HUES48 (cell line): ENCODE measurements at regions not wholly inside any gene's neighbourhood (a gene's known extent, or its start where the extent isn't known, plus 50 kb on each side); places are given as distances from the start of the nearest gene placed in this dataset.
"Not testable (repeated sequence)": the region's sequence is repeated elsewhere in the genome, so short reads cannot be mapped to it uniquely, and the experiment has no call there.

Experiments used
- H3K27ac ChIP-seq: one replicate; pipeline ENCODE4 v1.7.0; 2013; ENCODE audit warnings: low read depth, low read length, inconsistent platforms
- H3K27me3 ChIP-seq: 2 replicates; pipeline ENCODE4 v1.6.1; 2013; ENCODE audit warnings: mild to moderate bottlenecking, low read length; ENCODE audit not compliant: control insufficient read depth, insufficient read depth
- H3K36me3 ChIP-seq: 2 replicates; pipeline ENCODE4 v1.6.1; 2013; ENCODE audit warnings: low read length; ENCODE audit not compliant: control insufficient read depth, insufficient read depth
- H3K4me1 ChIP-seq: 2 replicates; pipeline ENCODE4 v1.6.1; 2013; ENCODE audit warnings: mild to moderate bottlenecking, low read length; ENCODE audit not compliant: control insufficient read depth, insufficient read depth
- H3K4me3 ChIP-seq: 2 replicates; pipeline ENCODE4 v1.5.1; 2013; ENCODE audit warnings: mild to moderate bottlenecking, low read depth, low read length
- H3K9ac ChIP-seq: 2 replicates; pipeline ENCODE4 v1.6.1; 2013; ENCODE audit warnings: mild to moderate bottlenecking, low read depth, low read length, moderate library complexity
- H3K9me3 ChIP-seq: 2 replicates; pipeline ENCODE4 v1.6.1; 2013; ENCODE audit warnings: low read length; ENCODE audit not compliant: control insufficient read depth, insufficient read depth

DNA sequence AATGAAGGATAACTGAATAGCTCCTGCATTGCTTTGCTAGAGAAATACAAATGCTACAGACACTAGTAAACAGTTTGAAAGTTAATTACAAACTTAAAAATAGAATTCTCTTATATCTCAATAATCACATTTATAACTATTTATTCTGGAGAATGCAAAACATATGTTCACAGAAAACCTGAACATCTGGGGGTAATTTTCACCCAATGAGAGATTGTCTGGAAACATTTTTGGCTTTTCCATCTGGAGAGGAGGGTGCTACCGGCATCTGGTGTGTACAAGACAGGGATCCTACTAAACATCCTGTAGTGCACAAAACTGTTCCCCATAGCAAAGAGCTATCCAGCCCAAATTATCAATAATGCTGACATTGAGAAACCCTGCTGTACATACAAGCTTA, 378.4 kb upstream of the CHORDC1 start:
- Histone ChIP-seq H3K36me3 (no peaks in the 10 kb centered on the region), H3K4me3 (no peak overlapping the region), H3K9ac (no peak overlapping the region), H3K27ac (no peak overlapping the region), H3K4me1 (no peaks in the 10 kb centered on the region), H3K9me3 (peaks cover 4% of the 10 kb centered on the region; the same call in 1 of the 2 replicates), H3K27me3 (no peaks in the 10 kb centered on the region)

DNA sequence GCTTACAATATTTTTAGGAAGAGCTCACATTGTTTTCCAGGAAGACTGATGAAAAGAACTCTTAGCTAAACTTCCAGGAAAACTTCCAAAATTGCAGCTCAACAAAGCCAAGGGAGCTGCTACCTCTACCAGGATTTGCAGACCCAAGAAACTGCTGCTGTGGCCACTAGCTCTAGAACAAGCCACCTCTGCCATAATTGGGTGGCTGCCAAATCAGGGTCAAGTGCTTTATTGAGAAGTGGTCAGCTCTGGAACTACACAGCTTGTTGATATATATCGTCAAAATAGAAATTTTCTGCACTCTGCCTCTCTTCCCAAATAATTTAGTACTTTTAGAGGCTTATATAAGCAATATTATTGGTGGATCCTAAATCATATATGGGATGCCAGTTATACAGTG, 371.8 kb upstream of the CHORDC1 start:
- Histone ChIP-seq H3K4me1 (peaks cover 9% of the 10 kb centered on the region), H3K9me3 (no peaks in the 10 kb centered on the region)

DNA sequence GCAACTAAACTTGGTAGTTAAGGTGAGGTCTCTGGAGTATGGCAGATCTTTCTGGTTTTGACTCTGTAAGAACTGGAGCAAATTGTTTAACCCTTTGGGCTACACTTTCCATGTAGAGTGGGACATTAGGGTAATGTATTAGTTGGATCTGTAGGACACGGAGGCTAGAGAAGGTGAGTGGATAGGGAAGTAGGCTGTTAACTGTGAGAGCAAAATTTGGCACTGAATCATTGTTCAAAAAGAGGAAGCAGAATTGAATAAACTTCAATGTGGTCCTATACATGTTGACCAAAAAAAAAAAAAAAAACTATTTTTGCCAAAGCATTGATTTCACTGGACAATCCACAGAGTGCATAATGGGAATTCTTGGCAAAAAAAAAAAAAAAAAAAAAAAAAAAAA, 370.2 kb upstream of the CHORDC1 start:
- H3K9ac ChIP-seq: no peak overlapping the region
- H3K4me1 ChIP-seq: peaks cover 9% of the 10 kb centered on the region
- no peak overlapping the region for H3K27ac ChIP-seq
- no peaks in the 10 kb centered on the region for H3K9me3 ChIP-seq
- H3K36me3 ChIP-seq: no peaks in the 10 kb centered on the region
- H3K4me3 ChIP-seq: no peak overlapping the region
- no peaks in the 10 kb centered on the region for H3K27me3 ChIP-seq

More for the DNA sequence above, 371.8 kb upstream of the CHORDC1 start:
- H3K27ac ChIP-seq: no peak overlapping the region
- no peak overlapping the region for H3K4me3 ChIP-seq
- H3K36me3 ChIP-seq: no peaks in the 10 kb centered on the region
- no peaks in the 10 kb centered on the region for H3K27me3 ChIP-seq
- H3K9ac ChIP-seq: no peak overlapping the region

DNA sequence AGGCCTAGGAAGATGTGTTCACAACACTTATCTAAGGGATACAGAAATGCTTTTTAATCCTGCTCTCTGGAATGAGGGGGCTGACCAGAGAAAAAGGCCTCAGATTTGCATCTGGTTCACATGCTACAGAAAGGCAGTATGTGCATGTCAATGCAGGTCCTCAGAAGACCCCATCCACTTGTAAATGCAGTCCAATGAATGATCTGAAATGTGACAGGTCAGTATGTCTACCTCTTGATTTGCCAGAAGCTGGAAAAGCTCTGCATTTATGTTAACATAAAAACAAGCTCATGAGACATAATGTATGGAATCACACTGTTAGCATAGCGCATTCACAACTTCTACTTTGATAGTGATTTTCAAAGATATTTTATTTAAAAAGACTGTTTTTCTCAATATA, 367.4 kb upstream of the CHORDC1 start:
- H3K4me1 ChIP-seq: peaks cover 14% of the 10 kb centered on the region
- H3K4me3 ChIP-seq: no peak overlapping the region
- no peak overlapping the region for H3K9ac ChIP-seq
- H3K9me3 ChIP-seq: no peaks in the 10 kb centered on the region
- H3K27ac ChIP-seq: no peak overlapping the region
- no peaks in the 10 kb centered on the region for H3K36me3 ChIP-seq
- no peaks in the 10 kb centered on the region for H3K27me3 ChIP-seq

DNA sequence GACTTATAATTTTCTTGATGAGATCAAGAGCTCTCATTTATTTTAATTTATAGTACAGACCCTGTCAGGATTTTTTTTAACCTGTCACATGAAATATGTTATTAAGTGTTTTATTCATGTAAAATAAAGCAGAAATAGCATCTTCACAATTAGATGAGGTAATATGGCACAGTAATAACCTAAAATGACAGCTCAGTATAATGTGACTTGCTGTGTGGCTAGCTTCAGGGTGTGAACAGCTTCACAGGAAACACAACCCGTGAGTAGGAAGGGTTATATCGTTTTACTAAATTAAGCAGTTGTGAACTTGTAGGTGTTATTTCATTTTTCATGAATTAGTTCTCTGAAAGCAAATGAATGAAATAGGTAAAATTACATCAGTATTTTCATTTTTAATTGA, 366.9 kb upstream of the CHORDC1 start:
- Histone ChIP-seq H3K9ac (no peak overlapping the region), H3K27me3 (no peaks in the 10 kb centered on the region), H3K9me3 (no peaks in the 10 kb centered on the region), H3K4me1 (peaks cover 14% of the 10 kb centered on the region), H3K4me3 (no peak overlapping the region), H3K36me3 (no peaks in the 10 kb centered on the region), H3K27ac (no peak overlapping the region)

DNA sequence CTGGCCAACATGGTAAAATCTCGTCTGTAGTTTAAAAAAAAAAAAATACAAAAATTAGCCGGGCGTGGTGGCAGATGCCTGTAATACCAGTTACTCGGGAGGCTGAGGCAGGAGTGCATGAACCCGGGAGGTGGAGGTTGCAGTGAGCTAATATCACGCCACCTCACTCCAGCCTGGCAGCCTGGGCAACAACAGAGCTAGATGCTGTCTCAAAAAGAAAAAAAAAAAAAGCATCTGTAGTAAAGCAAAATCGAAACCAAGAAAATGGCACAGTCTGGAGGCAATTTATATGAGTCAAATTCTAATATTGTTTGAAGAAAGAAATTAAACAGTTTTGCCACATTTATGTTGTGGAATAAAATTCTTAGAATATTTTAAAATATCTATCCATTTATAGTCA, 365.0 kb upstream of the CHORDC1 start:
- Histone ChIP-seq H3K4me1 (peaks cover 14% of the 10 kb centered on the region), H3K27me3 (no peaks in the 10 kb centered on the region), H3K27ac (no peak overlapping the region), H3K9me3 (peaks cover 7% of the 10 kb centered on the region; the same call in 1 of the 2 replicates), H3K4me3 (no peak overlapping the region), H3K36me3 (no peaks in the 10 kb centered on the region), H3K9ac (no peak overlapping the region)

DNA sequence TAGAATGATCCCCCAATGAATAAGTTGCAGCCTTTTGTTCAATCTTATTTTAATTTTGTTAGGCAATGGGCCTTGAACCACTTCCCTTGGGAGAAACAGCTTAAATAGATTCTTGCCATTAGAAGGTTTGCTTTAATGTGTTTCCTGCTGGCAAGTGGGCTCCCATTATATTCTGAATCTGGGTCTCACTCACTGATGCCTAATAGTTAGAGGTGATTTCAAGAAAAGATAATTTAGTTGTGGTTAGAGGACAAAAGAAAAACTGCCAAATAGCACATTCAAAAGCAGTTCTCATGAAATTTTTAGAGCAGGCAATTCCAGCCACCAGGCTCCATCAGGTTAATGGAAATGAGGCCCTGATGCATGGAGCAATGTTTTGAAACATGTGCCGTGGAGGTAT, 362.6 kb upstream of the CHORDC1 start:
- H3K9ac ChIP-seq: no peak overlapping the region

DNA sequence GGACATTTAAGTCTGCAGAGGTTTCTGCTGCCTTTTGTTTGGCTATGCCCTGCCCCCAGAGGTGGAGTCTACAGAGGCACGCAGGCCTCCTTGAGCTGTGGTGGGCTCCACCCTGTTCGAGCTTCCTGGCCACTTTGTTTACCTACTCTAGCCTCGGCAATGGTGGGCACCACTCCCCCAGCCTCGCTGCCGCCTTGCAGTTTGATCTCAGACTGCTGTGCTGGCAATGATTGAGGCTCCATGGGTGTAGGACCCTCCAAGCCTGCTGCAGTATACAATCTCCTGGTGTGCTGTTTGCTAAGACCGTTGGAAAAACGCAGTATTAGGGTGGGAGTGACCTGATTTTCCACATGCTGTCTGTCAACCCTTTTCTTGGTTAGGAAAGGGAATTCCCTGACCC, 360.1 kb upstream of the CHORDC1 start:
- H3K27ac ChIP-seq, H3K9me3 ChIP-seq, H3K36me3 ChIP-seq, H3K27me3 ChIP-seq, H3K4me3 ChIP-seq, H3K9ac ChIP-seq, H3K4me1 ChIP-seq: not testable (repeated sequence)

More for the DNA sequence above, 362.6 kb upstream of the CHORDC1 start:
- no peaks in the 10 kb centered on the region for H3K27me3 ChIP-seq
- H3K36me3 ChIP-seq: no peaks in the 10 kb centered on the region
- no peak overlapping the region for H3K4me3 ChIP-seq
- H3K9me3 ChIP-seq: peaks cover 7% of the 10 kb centered on the region; the same call in 1 of the 2 replicates
- no peak overlapping the region for H3K27ac ChIP-seq
- H3K4me1 ChIP-seq: peaks cover 13% of the 10 kb centered on the region

DNA sequence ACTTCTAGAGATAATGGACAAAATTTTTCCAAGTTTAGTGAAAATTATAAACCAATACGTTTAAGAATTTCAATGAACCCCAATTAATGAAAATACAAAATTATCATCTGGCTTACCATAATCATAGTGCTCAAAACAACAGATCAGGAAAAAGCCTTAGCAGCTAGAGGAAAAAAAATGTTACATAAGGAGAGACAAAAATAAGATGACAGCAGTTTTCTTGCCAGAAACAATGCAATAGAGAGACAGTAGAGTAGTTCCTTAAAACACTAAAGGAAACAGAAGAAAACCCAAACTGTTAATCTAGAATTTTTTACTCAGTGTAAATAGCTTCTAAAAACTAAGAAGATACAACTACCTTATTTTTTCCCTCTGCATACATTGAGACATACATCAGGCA, 341.7 kb upstream of the CHORDC1 start:
- Histone ChIP-seq H3K27ac (no peak overlapping the region), H3K27me3 (no peaks in the 10 kb centered on the region), H3K4me1 (no peaks in the 10 kb centered on the region), H3K9me3 (no peaks in the 10 kb centered on the region), H3K9ac (no peak overlapping the region), H3K4me3 (no peak overlapping the region), H3K36me3 (no peaks in the 10 kb centered on the region)

DNA sequence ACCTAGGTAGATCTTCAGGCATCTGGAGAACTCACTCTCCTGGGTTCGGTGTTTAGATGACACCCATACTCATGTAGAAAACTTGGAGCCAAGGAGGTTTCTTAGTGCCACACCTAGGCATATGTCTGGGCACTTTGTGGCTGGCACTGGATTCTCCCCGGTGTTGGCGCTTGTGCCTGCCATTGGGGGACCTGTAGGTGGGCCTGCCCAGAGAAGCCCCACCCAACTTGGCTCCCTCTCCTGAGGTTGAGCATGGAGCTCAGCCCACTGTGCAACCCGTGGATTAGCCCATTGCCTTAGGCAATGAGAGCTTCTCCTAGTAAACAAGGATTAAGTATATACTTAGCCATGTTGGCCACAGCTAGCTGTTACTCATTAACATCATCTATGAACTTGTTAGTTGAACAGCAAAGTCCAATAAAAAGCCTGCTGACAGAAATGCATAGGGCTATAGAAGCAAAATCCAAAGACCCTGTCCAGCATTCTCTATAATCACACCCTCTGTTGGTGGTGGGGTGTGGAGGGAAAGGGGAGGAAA, 335.5 kb upstream of the CHORDC1 start:
- Histone ChIP-seq H3K4me3 (no peak overlapping the region), H3K9me3 (no peaks in the 10 kb centered on the region), H3K4me1 (no peaks in the 10 kb centered on the region), H3K9ac (no peak overlapping the region), H3K27ac (no peak overlapping the region), H3K27me3 (no peaks in the 10 kb centered on the region), H3K36me3 (no peaks in the 10 kb centered on the region)

DNA sequence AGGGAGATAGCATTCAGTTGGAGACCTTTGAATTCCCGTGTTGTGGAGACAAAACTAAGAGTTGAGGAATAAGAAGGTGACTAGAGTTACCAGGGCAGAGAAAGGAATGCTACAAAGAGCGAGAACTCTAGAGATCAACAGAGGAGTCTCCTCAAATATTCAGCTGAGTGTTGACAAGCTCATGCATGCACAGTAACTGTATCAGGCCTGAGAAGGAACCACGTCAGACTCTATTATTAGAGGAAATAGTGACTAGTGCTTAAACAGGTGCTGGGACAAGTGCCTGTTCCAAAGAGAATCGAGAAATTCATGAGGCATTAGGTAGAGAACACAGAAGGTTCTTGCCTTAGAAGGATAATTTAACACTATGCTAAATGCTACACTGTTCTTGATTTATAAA, 333.8 kb upstream of the CHORDC1 start:
- Histone ChIP-seq H3K4me3 (no peak overlapping the region), H3K9me3 (no peaks in the 10 kb centered on the region), H3K9ac (no peak overlapping the region), H3K4me1 (no peaks in the 10 kb centered on the region), H3K36me3 (no peaks in the 10 kb centered on the region), H3K27ac (no peak overlapping the region), H3K27me3 (no peaks in the 10 kb centered on the region)

DNA sequence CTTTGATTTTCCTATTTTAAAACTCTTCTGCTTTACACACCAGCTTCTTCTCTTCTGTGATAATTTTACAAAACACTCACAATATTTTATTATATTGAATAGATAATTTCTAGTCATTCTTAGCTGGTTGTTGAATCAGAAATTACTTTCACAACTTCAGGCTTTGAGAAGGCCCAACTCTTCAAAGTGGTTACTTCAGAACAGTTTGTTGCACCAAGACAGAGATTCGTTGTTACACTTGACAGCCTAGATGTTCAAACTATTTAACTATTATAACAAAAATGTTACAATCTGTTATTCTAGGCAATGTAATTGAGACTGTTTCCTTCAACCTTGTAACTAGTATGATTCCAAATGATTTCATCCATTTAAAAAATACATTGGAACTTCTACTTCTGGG, 333.2 kb upstream of the CHORDC1 start:
- no peak overlapping the region for H3K27ac ChIP-seq
- H3K9me3 ChIP-seq: no peaks in the 10 kb centered on the region
- H3K4me1 ChIP-seq: no peaks in the 10 kb centered on the region
- H3K4me3 ChIP-seq: no peak overlapping the region
- no peaks in the 10 kb centered on the region for H3K36me3 ChIP-seq
- H3K27me3 ChIP-seq: no peaks in the 10 kb centered on the region
- H3K9ac ChIP-seq: no peak overlapping the region
